RPMI7951 (cell line): ENCODE measurements at regions not wholly inside any gene's neighbourhood (a gene's known extent, or its start where the extent isn't known, plus 50 kb on each side); places are given as distances from the start of the nearest gene placed in this dataset.

Experiments
- DNase-seq: peaks from one replicate; pipeline ENCODE4 v3.0.0-alpha.2; 2012; ENCODE audit warnings: low read depth

DNA sequence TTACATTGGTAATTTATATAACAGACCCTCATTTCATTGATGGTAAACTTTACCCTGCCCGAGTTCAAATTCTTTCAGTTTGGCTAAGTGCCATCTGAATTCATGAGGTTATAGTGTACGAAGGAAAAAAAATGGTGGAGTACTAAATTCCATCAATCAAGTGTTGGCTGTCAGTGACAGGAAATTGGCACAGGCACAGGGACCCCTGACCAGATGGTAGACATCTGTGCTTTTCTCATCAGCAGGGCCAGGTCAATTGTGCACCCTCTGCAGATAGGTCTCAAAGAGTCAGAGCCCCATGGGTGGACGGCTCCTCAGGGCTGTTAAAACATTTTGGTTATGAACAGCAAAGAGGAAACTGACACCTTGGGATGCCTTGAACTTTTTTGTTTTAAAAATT, 439.2 kb downstream of the SETBP1 start:
- peak; percentile 68 for DNase-seq

DNA sequence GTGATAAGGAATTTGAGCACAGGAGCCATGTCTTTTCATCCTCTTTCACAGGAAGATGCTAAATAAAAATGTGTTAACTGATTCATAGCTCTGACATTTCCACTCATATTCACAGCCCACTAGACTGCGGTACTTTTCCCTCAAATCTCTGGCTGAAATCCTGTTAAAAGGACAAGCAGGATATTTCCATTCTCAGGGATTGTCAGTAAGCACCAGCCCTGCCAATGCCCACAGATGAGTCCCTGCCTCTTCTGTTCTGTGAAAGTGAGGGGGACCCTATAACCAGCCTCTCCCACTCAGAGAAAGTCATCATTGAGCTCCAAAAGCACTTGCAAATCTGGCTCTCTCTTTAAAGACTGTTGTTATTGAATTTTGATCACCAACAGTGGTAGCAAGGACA, 440.5 kb downstream of the SETBP1 start:
- peak; percentile 33 for DNase-seq

GRCh38 chr18:45122506-45122905, 441.8 kb downstream of the SETBP1 start:
- DNase-seq: peak; percentile 58

DNA sequence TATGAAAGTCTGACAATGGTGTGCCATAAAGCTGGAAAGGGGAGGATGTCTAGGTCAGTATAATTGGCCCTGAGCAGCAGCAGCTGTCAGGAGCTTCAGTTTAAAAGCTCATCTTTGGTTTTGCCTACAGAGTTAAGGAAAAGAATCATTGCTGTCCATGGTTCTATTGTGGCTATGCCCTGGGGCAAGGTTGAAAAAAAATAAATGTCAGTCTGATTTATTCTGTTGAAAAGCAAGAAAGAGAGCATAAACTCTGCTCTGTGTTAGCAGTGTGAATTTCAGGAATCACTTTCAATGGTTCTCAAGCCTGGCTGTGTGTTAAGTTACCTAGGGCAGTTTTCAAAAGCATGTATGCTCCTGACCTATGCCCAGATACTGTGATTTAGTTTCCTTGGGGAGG, 446.7 kb downstream of the SETBP1 start:
- DNase-seq: peak; percentile 70

DNA sequence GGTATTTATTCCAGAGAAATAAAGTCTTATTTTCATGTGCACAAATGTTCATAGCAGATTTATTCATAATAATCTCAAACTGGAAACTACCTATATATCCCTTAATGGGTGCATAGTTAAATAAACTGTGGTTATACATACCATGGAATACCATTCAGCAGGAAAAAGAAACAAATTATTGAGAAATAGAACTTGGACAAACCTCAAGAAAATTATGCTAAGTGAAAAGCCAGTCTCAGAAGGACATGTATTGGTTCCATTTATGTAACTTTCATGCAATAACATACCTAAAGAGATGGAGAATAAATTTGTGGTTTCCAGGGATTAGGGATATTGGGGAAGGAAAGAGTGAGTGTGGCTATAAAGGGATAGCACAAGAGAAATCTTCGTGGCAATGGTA, 452.6 kb downstream of the SETBP1 start:
- DNase-seq: no peak

- DNase-seq: no peak
These were observed 455.8 kb downstream of the SETBP1 start for GRCh38 chr18:45136381-45137086.

DNA sequence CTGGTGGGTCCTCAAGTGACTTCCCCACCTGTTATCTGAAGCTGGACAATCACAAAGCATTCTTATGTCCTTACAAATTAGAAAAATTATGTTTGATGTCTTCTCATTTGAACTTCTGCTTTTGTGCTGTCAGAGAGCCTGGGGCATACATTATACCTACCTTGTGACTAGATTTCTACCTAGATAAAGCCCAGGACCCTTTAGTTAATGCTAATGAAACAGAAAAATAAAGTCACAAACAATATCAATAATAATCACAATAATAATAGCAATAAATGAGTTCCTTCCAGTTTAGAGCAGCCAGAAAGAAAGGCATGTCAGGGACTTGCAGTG, 456.4 kb downstream of the SETBP1 start:
- no peak for DNase-seq

DNA sequence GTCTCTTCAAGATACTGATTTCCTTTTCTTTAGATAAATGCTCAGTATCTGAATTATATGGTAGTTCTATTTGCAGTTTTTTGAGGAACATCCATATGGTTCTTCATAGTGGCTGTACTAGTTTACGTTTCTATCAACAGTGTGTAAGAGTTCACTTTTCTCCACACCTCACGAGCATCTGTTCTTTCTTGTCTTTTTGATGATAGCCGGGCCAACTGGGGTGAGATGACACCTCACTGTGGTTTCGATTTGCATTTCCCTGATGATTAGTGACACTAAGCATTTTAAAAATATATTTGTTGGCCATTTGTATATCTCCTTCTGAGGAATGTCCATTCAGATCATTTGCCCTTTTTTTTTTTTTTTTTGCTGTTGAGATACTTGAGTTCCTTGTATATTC, 458.8 kb downstream of the SETBP1 start:
- DNase-seq: no peak

DNA sequence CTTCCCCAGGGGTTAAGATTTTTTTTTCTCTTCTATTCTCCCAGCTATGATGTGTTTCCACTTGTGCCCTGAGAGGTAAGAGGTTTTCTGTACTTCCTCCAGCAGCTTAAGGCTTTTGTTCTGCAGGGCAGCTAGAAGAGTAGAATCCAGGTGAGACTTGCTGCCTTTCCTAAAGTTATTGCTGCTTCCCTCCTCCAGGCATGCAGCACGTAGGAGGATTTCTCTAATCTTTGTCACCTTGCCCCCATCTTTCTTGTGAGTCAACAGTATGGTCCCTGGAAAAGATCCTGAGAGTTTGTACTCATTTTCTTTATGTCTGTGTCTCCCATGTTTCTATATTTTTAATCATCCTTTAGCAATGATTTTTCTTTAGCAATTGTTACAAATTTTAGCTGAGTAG, 462.2 kb downstream of the SETBP1 start:
- DNase-seq: no peak

DNA sequence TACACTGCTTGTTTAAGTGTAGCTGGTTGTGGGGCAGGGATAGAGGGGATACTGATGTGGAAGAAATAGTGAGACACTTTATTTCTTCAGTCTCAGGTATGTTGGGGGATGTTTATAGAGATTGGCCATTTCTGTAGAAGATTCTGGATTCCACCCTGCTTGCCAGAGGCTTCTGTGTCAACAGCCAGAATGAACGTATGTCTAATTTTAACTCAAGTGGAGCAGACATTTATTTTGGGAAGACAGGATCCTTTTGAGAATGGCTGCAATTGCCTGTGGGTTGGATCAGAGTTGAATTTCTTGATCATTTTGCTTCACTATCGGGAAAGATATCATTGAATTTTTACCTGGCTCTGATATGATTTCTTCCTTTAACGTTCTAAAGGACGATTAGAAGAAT, 465.6 kb upstream of the SLC14A2 start:
- no peak for DNase-seq

- no peak for DNase-seq
These were observed 463.6 kb upstream of the SLC14A2 start for GRCh38 chr18:45151645-45152044.

- DNase-seq: no peak
These were observed 459.8 kb upstream of the SLC14A2 start for GRCh38 chr18:45155526-45155925.

GRCh38 chr18:45156946-45157345, 458.3 kb upstream of the SLC14A2 start:
- no peak for DNase-seq

GRCh38 chr18:45157576-45157975, 457.7 kb upstream of the SLC14A2 start:
- DNase-seq: no peak

DNA sequence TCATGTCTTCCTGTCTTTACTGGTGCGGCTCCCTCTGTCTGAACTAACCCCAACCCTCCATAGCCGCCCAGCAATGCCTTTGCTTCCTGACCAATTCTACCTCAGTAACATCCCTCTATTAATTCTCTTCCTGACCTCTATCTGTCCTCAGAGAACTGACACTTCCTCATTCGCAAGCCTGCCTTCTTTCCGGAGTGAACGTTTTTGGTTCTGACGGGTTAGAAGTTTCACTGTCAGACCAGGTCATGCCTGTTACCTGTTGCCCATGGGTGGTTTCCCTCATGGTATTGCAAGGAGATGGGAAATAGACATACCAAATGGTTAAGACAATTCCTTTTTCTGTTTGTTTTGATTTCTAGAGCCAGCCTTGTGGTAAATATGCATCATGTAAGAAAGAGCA, 453.4 kb upstream of the SLC14A2 start:
- no peak for DNase-seq

GRCh38 chr18:45163871-45164270, 451.4 kb upstream of the SLC14A2 start:
- no peak for DNase-seq

- DNase-seq: no peak
These were observed 450.7 kb upstream of the SLC14A2 start for GRCh38 chr18:45164551-45164950.

GRCh38 chr18:45165176-45165713, 450.0 kb upstream of the SLC14A2 start:
- DNase-seq: no peak

GRCh38 chr18:45165871-45166270, 449.4 kb upstream of the SLC14A2 start:
- peak; percentile 62 for DNase-seq

- peak; percentile 97 for DNase-seq
These were observed 448.9 kb upstream of the SLC14A2 start for GRCh38 chr18:45166341-45166835.

DNA sequence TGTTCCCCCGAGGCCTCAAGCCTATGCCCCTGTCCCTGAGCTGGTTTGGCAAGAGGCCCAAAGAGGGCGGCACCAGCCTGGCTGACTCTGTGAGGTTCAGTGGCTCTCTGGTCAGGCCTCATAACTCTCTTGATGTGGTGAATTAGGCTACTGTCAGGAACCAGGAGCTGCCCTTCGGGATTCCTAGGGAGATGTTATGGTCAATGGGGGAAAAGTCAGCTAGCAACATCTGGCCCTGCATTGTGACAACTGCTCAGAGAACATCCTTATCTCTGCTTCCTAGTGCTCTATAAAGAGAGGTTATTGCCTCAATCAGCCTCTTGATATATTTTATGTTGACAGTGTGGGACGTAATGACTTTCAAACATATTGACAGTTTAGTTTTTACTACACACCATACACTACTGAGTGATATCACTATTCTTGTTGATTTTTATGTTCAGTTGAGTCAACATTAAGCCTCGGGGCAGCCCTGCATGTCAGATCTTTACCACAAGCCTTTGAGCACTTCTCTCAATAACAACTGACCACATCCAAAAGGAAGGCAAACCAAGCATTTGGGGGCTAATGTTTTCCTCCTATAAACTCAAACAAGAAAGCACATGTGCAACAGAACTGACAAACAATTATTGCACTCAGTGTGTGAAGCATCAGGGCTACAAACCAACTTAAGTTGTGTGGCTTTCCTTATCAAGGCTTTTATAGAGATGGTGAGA, 448.3 kb upstream of the SLC14A2 start:
- peak; percentile 96 for DNase-seq

- DNase-seq: peak; percentile 93
These were observed 447.5 kb upstream of the SLC14A2 start for GRCh38 chr18:45167631-45168280.
